DMS153 treated with DMSO at 0.1 percent for 48 hours (cell line): ENCODE measurements at regions not wholly inside any gene's neighbourhood (a gene's known extent, or its start where the extent isn't known, plus 50 kb on each side); places are given as distances from the start of the nearest gene placed in this dataset.

Source experiments
- DNase-seq: peaks from one replicate; lab custom pipeline; 2025; ENCODE audit not compliant: unreplicated experiment; lab: John Stamatoyannopoulos, UW

GRCh38 chr7:81648716-81649115, 121.1 kb downstream of the HGF start:
- no peak for DNase-seq

GRCh38 chr7:81645435-81645834, 124.4 kb downstream of the HGF start:
- no peak for DNase-seq

GRCh38 chr7:81641873-81642272, 128.0 kb downstream of the HGF start:
- no peak for DNase-seq

- DNase-seq = peak; percentile 33
These were observed 131.6 kb downstream of the HGF start for GRCh38 chr7:81638198-81638597.

GRCh38 chr7:81637534-81637933, 132.3 kb downstream of the HGF start:
- no peak for DNase-seq

- no peak for DNase-seq
These were observed 137.4 kb downstream of the HGF start for GRCh38 chr7:81632418-81632817.

- no peak for DNase-seq
These were observed 139.2 kb downstream of the HGF start for GRCh38 chr7:81630600-81630999.

GRCh38 chr7:81629702-81630101, 140.1 kb downstream of the HGF start:
- no peak for DNase-seq

GRCh38 chr7:81628951-81629350, 140.9 kb downstream of the HGF start:
- no peak for DNase-seq

GRCh38 chr7:81627536-81628287, 142.1 kb downstream of the HGF start:
- DNase-seq = no peak

- no peak for DNase-seq
These were observed 143.8 kb downstream of the HGF start for GRCh38 chr7:81626008-81626407.

GRCh38 chr7:81624650-81625631, 144.9 kb downstream of the HGF start:
- no peak for DNase-seq

- DNase-seq = no peak
These were observed 145.7 kb downstream of the HGF start for GRCh38 chr7:81624021-81624592.

- DNase-seq = no peak
These were observed 146.5 kb downstream of the HGF start for GRCh38 chr7:81623251-81623855.

GRCh38 chr7:81621893-81622292, 148.0 kb downstream of the HGF start:
- no peak for DNase-seq

GRCh38 chr7:81618396-81619014, 151.3 kb downstream of the HGF start:
- no peak for DNase-seq

GRCh38 chr7:81616951-81617350, 152.9 kb downstream of the HGF start:
- no peak for DNase-seq

- DNase-seq = no peak
These were observed 158.0 kb downstream of the HGF start for GRCh38 chr7:81611805-81612204.

- DNase-seq = no peak
These were observed 158.8 kb downstream of the HGF start for GRCh38 chr7:81611040-81611439.

GRCh38 chr7:81608748-81609382, 161.0 kb downstream of the HGF start:
- no peak for DNase-seq
